Tibial nerve (tissue), 4 donors: ENCODE measurements at regions not wholly inside any gene's neighbourhood (a gene's known extent, or its start where the extent isn't known, plus 50 kb on each side); places are given as distances from the start of the nearest gene placed in this dataset.

Experiments
- DNase-seq, 2 donors: peaks; one replicate each; pipeline ENCODE4 v3.0.0-alpha.2; 2019; ENCODE audit warnings: low spot score in 2 of 2
- H3K27ac ChIP-seq, 4 donors: fragments of 200-600 bp; sonication (generic) in 3 of 4; one replicate each; pipeline ENCODE4 v1.5.1; 2017 to 2019; ENCODE audit warnings: mild to moderate bottlenecking in 1 of 4
- H3K27me3 ChIP-seq, 2 donors: fragments of 200-600 bp; sonication (generic) in 1 of 2; one replicate each; pipeline versions ENCODE4 v1.5.1 to v1.6.0; 2017 to 2019
- H3K36me3 ChIP-seq, 3 donors: fragments of 200-600 bp; sonication (generic); one replicate each; pipeline ENCODE4 v1.5.1; 2018 to 2019
- H3K4me1 ChIP-seq, 4 donors: fragments of 200-600 bp; sonication (generic) in 3 of 4; one replicate each; pipeline ENCODE4 v1.5.1; 2017 to 2019
- H3K4me3 ChIP-seq, 4 donors: fragments of 200-600 bp; sonication (generic) in 3 of 4; one replicate each; pipeline ENCODE4 v1.5.1; 2017 to 2019; ENCODE audit warnings: mild to moderate bottlenecking in 1 of 4, moderate library complexity in 1 of 4
- H3K9me3 ChIP-seq, 4 donors: fragments of 200-600 bp; sonication (generic) in 3 of 4; one replicate each; pipeline ENCODE4 v1.5.1; 2017 to 2019
- CTCF ChIP-seq, 5 experiments: fragments of 200-600 bp in 3 of 5; fragments of 450-650 bp in 2 of 5; sonication (generic) in 3 of 5; IDR thresholded peaks; one replicate each; pipeline ENCODE4 v1.5.1; 2016 to 2019; ENCODE audit warnings: antibody characterized with exemption in 5 of 5, mild to moderate bottlenecking in 3 of 5, moderate library complexity in 2 of 5
- EP300 ChIP-seq, 2 donors: sonication (generic); formaldehyde crosslinking; IDR thresholded peaks; one replicate each; pipeline ENCODE4 v1.6.1; 2017; ENCODE audit warnings: antibody characterized with exemption in 2 of 2, mild to moderate bottlenecking in 1 of 2
- POLR2A ChIP-seq, 2 donors: fragments of 450-650 bp; IDR thresholded peaks; one replicate each; pipeline ENCODE4 v1.6.1; 2017; ENCODE audit warnings: antibody characterized with exemption in 2 of 2, mild to moderate bottlenecking in 2 of 2, moderate library complexity in 2 of 2
- whole genome bisulfite sequencing, 2 donors: methylation state at CpG; one replicate each; pipeline ENCODE4 v1.1.5; 2018; 5-methylcytosine and 5-hydroxymethylcytosine counted together

- Histone ChIP-seq H3K4me3 (no peak overlapping the region), H3K27me3 (no peaks in the 10 kb centered on the region), H3K9me3 (no peaks in the 10 kb centered on the region), H3K4me1 (no peaks in the 10 kb centered on the region), H3K36me3 (no peaks in the 10 kb centered on the region), H3K27ac (no peak overlapping the region)
- 27 to 43% methylated on average over 1 of the region's 1 CpG for WGBS, 2 donors
- no peak for DNase-seq
- no peak for TF ChIP-seq EP300 (IDR thresholded peaks at IDR 0.05)
- TF ChIP-seq CTCF (IDR thresholded peaks at IDR 0.05): no peak
These were observed 320.3 kb downstream of the DIRAS2 start for GRCh38 chr9:90322296-90322695.

GRCh38 chr9:90325913-90326653, 316.5 kb downstream of the DIRAS2 start:
- no peak overlapping the region for H3K27ac ChIP-seq
- DNase-seq: no peak
- H3K27me3 ChIP-seq: no peaks in the 10 kb centered on the region
- H3K4me1 ChIP-seq: no peaks in the 10 kb centered on the region
- TF ChIP-seq CTCF (IDR thresholded peaks at IDR 0.05) (no peak), POLR2A (IDR thresholded peaks at IDR 0.05) (no peak)
- WGBS, 2 donors: 63 to 67% methylated on average over 6 of the region's 6 CpGs
- no peaks in the 10 kb centered on the region for H3K36me3 ChIP-seq
- H3K4me3 ChIP-seq: no peak overlapping the region
- H3K9me3 ChIP-seq: no peaks in the 10 kb centered on the region

- DNase-seq: no peak
- H3K27me3 ChIP-seq: no peaks in the 10 kb centered on the region
- no peaks in the 10 kb centered on the region for H3K36me3 ChIP-seq
- H3K9me3 ChIP-seq: no peaks in the 10 kb centered on the region
- H3K27ac ChIP-seq: no peak overlapping the region
- TF ChIP-seq CTCF (IDR thresholded peaks at IDR 0.05) (no peak), EP300 (IDR thresholded peaks at IDR 0.05) (no peak), POLR2A (IDR thresholded peaks at IDR 0.05) (no peak)
- H3K4me1 ChIP-seq: no peaks in the 10 kb centered on the region
- WGBS, 2 donors: 75 to 76% methylated on average over 3 of the region's 3 CpGs
- H3K4me3 ChIP-seq: no peak overlapping the region
These were observed 312.4 kb downstream of the DIRAS2 start for GRCh38 chr9:90330231-90330630.

- H3K9me3 ChIP-seq: no peaks in the 10 kb centered on the region
- DNase-seq: no peak
- no peak overlapping the region for H3K27ac ChIP-seq
- no peaks in the 10 kb centered on the region for H3K27me3 ChIP-seq
- 61 to 63% methylated on average over 8 of the region's 8 CpGs for WGBS, 2 donors
- H3K4me1 ChIP-seq: no peaks in the 10 kb centered on the region
- TF ChIP-seq EP300 (IDR thresholded peaks at IDR 0.05): no peak
- no peak for TF ChIP-seq POLR2A (IDR thresholded peaks at IDR 0.05)
- TF ChIP-seq CTCF (IDR thresholded peaks at IDR 0.05): no peak
- H3K4me3 ChIP-seq: no peak overlapping the region
- no peaks in the 10 kb centered on the region for H3K36me3 ChIP-seq
These were observed 310.6 kb downstream of the DIRAS2 start for GRCh38 chr9:90331826-90332575.

- Histone ChIP-seq H3K4me1 (no peaks in the 10 kb centered on the region), H3K36me3 (no peaks in the 10 kb centered on the region), H3K27me3 (no peaks in the 10 kb centered on the region), H3K9me3 (no peaks in the 10 kb centered on the region), H3K4me3 (no peak overlapping the region), H3K27ac (no peak overlapping the region)
- TF ChIP-seq EP300 (IDR thresholded peaks at IDR 0.05) (no peak), POLR2A (IDR thresholded peaks at IDR 0.05) (no peak)
- 49 to 53% methylated on average over 2 of the region's 2 CpGs for WGBS, 2 donors
- DNase-seq: no peak
These were observed 309.4 kb downstream of the DIRAS2 start for GRCh38 chr9:90333226-90333625.
